HEK293 (cell line): ENCODE measurements at regions not wholly inside any gene's neighbourhood (a gene's known extent, or its start where the extent isn't known, plus 50 kb on each side); places are given as distances from the start of the nearest gene placed in this dataset.

Source experiments
- CTCF ChIA-PET: fragments of 350-600 bp; formaldehyde crosslinking; extraction: SDS; loops from one replicate; lab custom pipeline; 2021; ENCODE audit warnings: antibody characterized with exemption; lab: Yijun Ruan, JAX
- POLR2A ChIA-PET: fragments of 300-600 bp; formaldehyde crosslinking; extraction: SDS; loops from one replicate; lab custom pipeline; 2020; ENCODE audit warnings: antibody characterized with exemption, inconsistent platforms; lab: Yijun Ruan, JAX
- H3K27ac ChIP-seq: fragments of 200-500 bp; sonication (Bioruptor generic); 2 replicates; pipeline ENCODE4 v1.5.1; 2014; ENCODE audit warnings: low read depth, low read length, control low read depth, inconsistent platforms; ENCODE audit errors: extremely low read depth
- H3K36me3 ChIP-seq, 2 experiments: fragments of 200-500 bp in 1 of 2; sonication (Bioruptor generic) in 1 of 2; 1 replicate in 1 of 2; 2 replicates in 1 of 2; pipeline ENCODE4 v1.5.1; 2014 to 2017; ENCODE audit warnings: inconsistent platforms in 2 of 2, low read length in 2 of 2; ENCODE audit not compliant: control insufficient read depth in 2 of 2, insufficient read depth in 1 of 2
- H3K4me1 ChIP-seq: fragments of 200-500 bp; sonication (Bioruptor generic); 2 replicates; pipeline ENCODE4 v1.5.1; 2014; ENCODE audit warnings: mild to moderate bottlenecking, low read length, inconsistent platforms; ENCODE audit not compliant: control insufficient read depth, insufficient read depth
- H3K4me3 ChIP-seq: 2 replicates; pipeline ENCODE4 v1.5.1; 2011; ENCODE audit warnings: low read depth, mild to moderate bottlenecking, control low read depth, low read length, moderate library complexity
- H3K9me3 ChIP-seq: fragments of 200-500 bp; sonication (Bioruptor generic); 2 replicates; pipeline ENCODE4 v1.5.1; 2014; ENCODE audit warnings: low read depth, low read length, inconsistent platforms; ENCODE audit not compliant: control insufficient read depth, insufficient read depth
- EGR2 ChIP-seq: fragments of 450-650 bp; formaldehyde crosslinking; IDR thresholded peaks from 2 replicates; pipeline ENCODE4 v1.5.1; 2016; ENCODE audit warnings: low read depth, missing biosample characterization, missing genetic modification characterization
- GLIS1 ChIP-seq: fragments of 450-650 bp; formaldehyde crosslinking; IDR thresholded peaks from 2 replicates; pipeline ENCODE4 v1.5.1; 2016; ENCODE audit warnings: missing biosample characterization, missing genetic modification characterization
- HOXC10 ChIP-seq: sonication (generic); formaldehyde crosslinking; IDR thresholded peaks from 2 replicates; pipeline ENCODE4 v1.8.1; 2023; ENCODE audit warnings: mild to moderate bottlenecking, missing genetic modification reagents
- IKZF3 ChIP-seq: fragments of 450-650 bp; IDR thresholded peaks from 2 replicates; pipeline ENCODE4 v1.5.0; 2018; ENCODE audit warnings: missing biosample characterization, mild to moderate bottlenecking, missing genetic modification characterization, moderate library complexity
- MEIS1 ChIP-seq: sonication (generic); formaldehyde crosslinking; IDR thresholded peaks from 2 replicates; pipeline ENCODE4 v1.8.1; 2022; ENCODE audit warnings: missing genetic modification reagents, mild to moderate bottlenecking, borderline replicate concordance
- SALL2 ChIP-seq: fragments of 450-650 bp; formaldehyde crosslinking; IDR thresholded peaks from 2 replicates; pipeline ENCODE4 v1.5.0; 2017; ENCODE audit warnings: missing biosample characterization, mild to moderate bottlenecking, missing genetic modification characterization, borderline replicate concordance
- SCRT1 ChIP-seq: fragments of 450-650 bp; formaldehyde crosslinking; IDR thresholded peaks from 2 replicates; pipeline ENCODE4 v1.5.1; 2016; ENCODE audit warnings: missing biosample characterization, missing genetic modification characterization, borderline replicate concordance
- SP7 ChIP-seq: fragments of 450-650 bp; formaldehyde crosslinking; IDR thresholded peaks from 2 replicates; pipeline ENCODE4 v1.5.1; 2016; ENCODE audit warnings: missing biosample characterization, missing genetic modification characterization
- WT1 ChIP-seq: fragments of 450-650 bp; formaldehyde crosslinking; IDR thresholded peaks from 2 replicates; pipeline ENCODE4 v1.5.1; 2016; ENCODE audit warnings: missing biosample characterization, missing genetic modification characterization
- YY1 ChIP-seq: fragments of 450-650 bp; formaldehyde crosslinking; IDR thresholded peaks from 2 replicates; pipeline ENCODE4 v1.5.1; 2018; ENCODE audit warnings: missing biosample characterization, missing genetic modification characterization
- YY2 ChIP-seq: fragments of 450-650 bp; formaldehyde crosslinking; IDR thresholded peaks from 2 replicates; pipeline ENCODE4 v1.5.1; 2016; ENCODE audit warnings: missing biosample characterization, missing genetic modification characterization
- ZBTB1 ChIP-seq: fragments of 450-650 bp; formaldehyde crosslinking; IDR thresholded peaks from 2 replicates; pipeline ENCODE4 v1.5.1; 2016; ENCODE audit warnings: missing biosample characterization, missing genetic modification characterization
- ZBTB20 ChIP-seq: fragments of 450-650 bp; formaldehyde crosslinking; IDR thresholded peaks from 2 replicates; pipeline ENCODE4 v1.5.1; 2016; ENCODE audit warnings: missing biosample characterization, missing genetic modification characterization
- ZBTB21 ChIP-seq: fragments of 450-650 bp; formaldehyde crosslinking; IDR thresholded peaks from 2 replicates; pipeline ENCODE4 v1.5.1; 2017; ENCODE audit warnings: missing biosample characterization, missing genetic modification characterization
- ZBTB7A ChIP-seq: fragments of 450-650 bp; formaldehyde crosslinking; IDR thresholded peaks from 2 replicates; pipeline ENCODE4 v1.5.1; 2016; ENCODE audit warnings: low read depth, missing biosample characterization, missing genetic modification characterization
- ZFP37 ChIP-seq: fragments of 450-650 bp; formaldehyde crosslinking; IDR thresholded peaks from 2 replicates; pipeline ENCODE4 v1.5.1; 2016; ENCODE audit warnings: missing biosample characterization, missing genetic modification characterization
- ZIC2 ChIP-seq: fragments of 450-650 bp; formaldehyde crosslinking; IDR thresholded peaks from 2 replicates; pipeline ENCODE4 v1.5.1; 2016; ENCODE audit warnings: missing biosample characterization, missing genetic modification characterization
- ZNF138 ChIP-seq: fragments of 450-650 bp; formaldehyde crosslinking; IDR thresholded peaks from 2 replicates; pipeline ENCODE4 v1.5.1; 2016; ENCODE audit warnings: missing biosample characterization, missing genetic modification characterization, borderline replicate concordance
- ZNF184 ChIP-seq: fragments of 450-650 bp; IDR thresholded peaks from 2 replicates; pipeline ENCODE4 v1.5.1; 2018; ENCODE audit warnings: missing biosample characterization, mild to moderate bottlenecking, missing genetic modification characterization
- ZNF221 ChIP-seq: fragments of 450-650 bp; formaldehyde crosslinking; IDR thresholded peaks from 2 replicates; pipeline ENCODE4 v1.5.1; 2017; ENCODE audit warnings: missing biosample characterization, missing genetic modification characterization, borderline replicate concordance
- ZNF23 ChIP-seq: fragments of 450-650 bp; formaldehyde crosslinking; IDR thresholded peaks from 2 replicates; pipeline ENCODE4 v1.5.1; 2016; ENCODE audit warnings: missing biosample characterization, missing genetic modification characterization, borderline replicate concordance
- ZNF292 ChIP-seq: fragments of 450-650 bp; formaldehyde crosslinking; IDR thresholded peaks from 2 replicates; pipeline ENCODE4 v1.5.1; 2016; ENCODE audit warnings: low read depth, missing biosample characterization, missing genetic modification characterization, borderline replicate concordance
- ZNF514 ChIP-seq: fragments of 450-650 bp; formaldehyde crosslinking; IDR thresholded peaks from 2 replicates; pipeline ENCODE4 v1.5.1; 2016; ENCODE audit warnings: missing biosample characterization, missing genetic modification characterization
- ZNF629 ChIP-seq: fragments of 450-650 bp; formaldehyde crosslinking; IDR thresholded peaks from 2 replicates; pipeline ENCODE4 v1.5.1; 2017; ENCODE audit warnings: missing biosample characterization, missing genetic modification characterization
- ZNF76 ChIP-seq: fragments of 450-650 bp; formaldehyde crosslinking; IDR thresholded peaks from 2 replicates; pipeline ENCODE4; 2016; ENCODE audit warnings: low read depth, missing biosample characterization, missing genetic modification characterization, borderline replicate concordance
- ZXDB ChIP-seq: fragments of 450-650 bp; formaldehyde crosslinking; IDR thresholded peaks from 2 replicates; pipeline ENCODE4 v1.5.1; 2016; ENCODE audit warnings: missing biosample characterization, missing genetic modification characterization
- TF ChIP-seq, protein P1 (sequence below): fragments of 450-650 bp; formaldehyde crosslinking; IDR thresholded peaks from 2 replicates; pipeline ENCODE4 v1.5.1; 2016; ENCODE audit warnings: missing biosample characterization, missing genetic modification characterization, borderline replicate concordance
- TF ChIP-seq, protein P2 (sequence below): fragments of 450-650 bp; formaldehyde crosslinking; IDR thresholded peaks from 2 replicates; pipeline ENCODE4 v1.5.1; 2016; ENCODE audit warnings: missing biosample characterization, missing genetic modification characterization
- TF ChIP-seq, protein P3 (sequence below): fragments of 450-650 bp; IDR thresholded peaks from 2 replicates; pipeline ENCODE4 v1.5.1; 2018; ENCODE audit warnings: missing biosample characterization, mild to moderate bottlenecking, missing genetic modification characterization

DNA sequence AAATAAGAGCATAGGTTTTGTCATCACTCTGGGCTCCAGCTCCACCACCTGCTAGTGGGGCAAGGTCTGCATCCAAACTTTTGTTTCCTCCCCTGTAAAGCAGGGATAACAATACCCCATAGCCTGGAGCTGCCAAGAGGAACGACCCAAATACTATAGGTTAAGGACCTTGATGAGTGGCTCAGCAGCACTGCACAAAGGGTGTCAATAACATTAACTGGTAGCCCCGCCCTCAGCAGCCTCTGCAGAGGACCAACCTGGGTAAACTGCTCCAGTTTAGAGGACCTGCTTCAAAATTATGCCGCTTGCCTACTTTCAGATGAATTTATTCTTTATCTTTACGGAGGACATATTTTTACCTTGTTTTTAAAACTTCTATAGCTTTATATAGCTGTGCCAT is 65.8 kb upstream of the RIOK3 start:
- Histone ChIP-seq H3K36me3 (no peaks in the 10 kb centered on the region), H3K27ac (no peak overlapping the region), H3K9me3 (no peaks in the 10 kb centered on the region), H3K4me3 (no peak overlapping the region), H3K4me1 (no peaks in the 10 kb centered on the region)
- POLR2A ChIA-PET, result no interaction called here
- CTCF ChIA-PET, result interaction anchor here (0.6 to 1.2 kb wide), 3 partner anchors 9 to 24 kb away, joined by 3 to 7 read pairs (median 5); no protein-coding TSS in a partner anchor
- TF ChIP-seq MEIS1 (CRISPR knock-in tag) (no peak), YY2 (tag by site-specific recombination) (no peak), ZNF138 (tag by site-specific recombination) (no peak), YY1 (tag by site-specific recombination) (no peak), SCRT1 (no peak), ZFP37 (no peak), ZNF514 (no peak), SP7 (tag by site-specific recombination) (no peak), GLIS1 (tag by site-specific recombination) (no peak), ZIC2 (tag by site-specific recombination) (no peak)
- TF ChIP-seq, protein P1, sequence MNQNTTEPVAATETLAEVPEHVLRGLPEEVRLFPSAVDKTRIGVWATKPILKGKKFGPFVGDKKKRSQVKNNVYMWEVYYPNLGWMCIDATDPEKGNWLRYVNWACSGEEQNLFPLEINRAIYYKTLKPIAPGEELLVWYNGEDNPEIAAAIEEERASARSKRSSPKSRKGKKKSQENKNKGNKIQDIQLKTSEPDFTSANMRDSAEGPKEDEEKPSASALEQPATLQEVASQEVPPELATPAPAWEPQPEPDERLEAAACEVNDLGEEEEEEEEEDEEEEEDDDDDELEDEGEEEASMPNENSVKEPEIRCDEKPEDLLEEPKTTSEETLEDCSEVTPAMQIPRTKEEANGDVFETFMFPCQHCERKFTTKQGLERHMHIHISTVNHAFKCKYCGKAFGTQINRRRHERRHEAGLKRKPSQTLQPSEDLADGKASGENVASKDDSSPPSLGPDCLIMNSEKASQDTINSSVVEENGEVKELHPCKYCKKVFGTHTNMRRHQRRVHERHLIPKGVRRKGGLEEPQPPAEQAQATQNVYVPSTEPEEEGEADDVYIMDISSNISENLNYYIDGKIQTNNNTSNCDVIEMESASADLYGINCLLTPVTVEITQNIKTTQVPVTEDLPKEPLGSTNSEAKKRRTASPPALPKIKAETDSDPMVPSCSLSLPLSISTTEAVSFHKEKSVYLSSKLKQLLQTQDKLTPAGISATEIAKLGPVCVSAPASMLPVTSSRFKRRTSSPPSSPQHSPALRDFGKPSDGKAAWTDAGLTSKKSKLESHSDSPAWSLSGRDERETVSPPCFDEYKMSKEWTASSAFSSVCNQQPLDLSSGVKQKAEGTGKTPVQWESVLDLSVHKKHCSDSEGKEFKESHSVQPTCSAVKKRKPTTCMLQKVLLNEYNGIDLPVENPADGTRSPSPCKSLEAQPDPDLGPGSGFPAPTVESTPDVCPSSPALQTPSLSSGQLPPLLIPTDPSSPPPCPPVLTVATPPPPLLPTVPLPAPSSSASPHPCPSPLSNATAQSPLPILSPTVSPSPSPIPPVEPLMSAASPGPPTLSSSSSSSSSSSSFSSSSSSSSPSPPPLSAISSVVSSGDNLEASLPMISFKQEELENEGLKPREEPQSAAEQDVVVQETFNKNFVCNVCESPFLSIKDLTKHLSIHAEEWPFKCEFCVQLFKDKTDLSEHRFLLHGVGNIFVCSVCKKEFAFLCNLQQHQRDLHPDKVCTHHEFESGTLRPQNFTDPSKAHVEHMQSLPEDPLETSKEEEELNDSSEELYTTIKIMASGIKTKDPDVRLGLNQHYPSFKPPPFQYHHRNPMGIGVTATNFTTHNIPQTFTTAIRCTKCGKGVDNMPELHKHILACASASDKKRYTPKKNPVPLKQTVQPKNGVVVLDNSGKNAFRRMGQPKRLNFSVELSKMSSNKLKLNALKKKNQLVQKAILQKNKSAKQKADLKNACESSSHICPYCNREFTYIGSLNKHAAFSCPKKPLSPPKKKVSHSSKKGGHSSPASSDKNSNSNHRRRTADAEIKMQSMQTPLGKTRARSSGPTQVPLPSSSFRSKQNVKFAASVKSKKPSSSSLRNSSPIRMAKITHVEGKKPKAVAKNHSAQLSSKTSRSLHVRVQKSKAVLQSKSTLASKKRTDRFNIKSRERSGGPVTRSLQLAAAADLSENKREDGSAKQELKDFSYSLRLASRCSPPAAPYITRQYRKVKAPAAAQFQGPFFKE (tag by site-specific recombination), result no peak

DNA sequence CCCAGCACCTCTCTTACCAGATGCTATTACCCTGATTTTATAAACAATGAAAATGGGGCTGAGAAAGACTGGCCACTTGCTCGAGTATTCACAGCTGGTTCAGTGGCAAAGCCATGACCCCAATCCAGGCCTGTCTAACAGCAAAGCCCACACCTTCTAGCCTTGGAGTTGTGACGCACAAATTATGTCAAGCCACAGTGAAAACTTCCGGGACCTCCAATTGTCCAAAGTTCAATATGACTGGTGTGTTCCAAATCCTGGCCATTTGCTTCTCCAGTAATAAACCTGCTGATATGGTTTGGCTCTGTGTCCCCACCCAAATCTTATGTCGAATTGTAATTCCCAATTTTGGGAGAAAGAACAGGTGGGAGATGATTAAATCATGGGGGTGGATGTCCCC is 64.7 kb upstream of the RIOK3 start:
- Histone ChIP-seq H3K27ac (no peak overlapping the region), H3K9me3 (no peaks in the 10 kb centered on the region), H3K4me1 (no peaks in the 10 kb centered on the region), H3K4me3 (no peak overlapping the region), H3K36me3 (no peaks in the 10 kb centered on the region)
- CTCF ChIA-PET, result interaction anchor here (0.5 to 1.2 kb wide), 2 partner anchors 10 to 297 kb away, joined by 3 to 7 read pairs; no protein-coding TSS in a partner anchor
- POLR2A ChIA-PET, result interaction anchor here (0.6 kb wide), 1 partner anchor 297 kb away, joined by 3 read pairs; no protein-coding TSS in a partner anchor
- TF ChIP-seq WT1 (tag by site-specific recombination), result no peak
- TF ChIP-seq ZXDB (tag by site-specific recombination), result no peak
- no peak for TF ChIP-seq ZNF292 (tag by site-specific recombination)
- TF ChIP-seq ZNF23 (tag by site-specific recombination), result no peak
- TF ChIP-seq ZNF184 (tag by site-specific recombination), result no peak
- TF ChIP-seq ZNF629 (tag by site-specific recombination), result no peak
- no peak for TF ChIP-seq ZBTB1 (tag by site-specific recombination)
- no peak for TF ChIP-seq HOXC10 (CRISPR knock-in tag)
- no peak for TF ChIP-seq IKZF3 (tag by site-specific recombination)
- TF ChIP-seq EGR2 (tag by site-specific recombination), result no peak
- no peak for TF ChIP-seq ZNF76 (tag by site-specific recombination)
- TF ChIP-seq ZBTB21, result no peak
- TF ChIP-seq, protein P2, sequence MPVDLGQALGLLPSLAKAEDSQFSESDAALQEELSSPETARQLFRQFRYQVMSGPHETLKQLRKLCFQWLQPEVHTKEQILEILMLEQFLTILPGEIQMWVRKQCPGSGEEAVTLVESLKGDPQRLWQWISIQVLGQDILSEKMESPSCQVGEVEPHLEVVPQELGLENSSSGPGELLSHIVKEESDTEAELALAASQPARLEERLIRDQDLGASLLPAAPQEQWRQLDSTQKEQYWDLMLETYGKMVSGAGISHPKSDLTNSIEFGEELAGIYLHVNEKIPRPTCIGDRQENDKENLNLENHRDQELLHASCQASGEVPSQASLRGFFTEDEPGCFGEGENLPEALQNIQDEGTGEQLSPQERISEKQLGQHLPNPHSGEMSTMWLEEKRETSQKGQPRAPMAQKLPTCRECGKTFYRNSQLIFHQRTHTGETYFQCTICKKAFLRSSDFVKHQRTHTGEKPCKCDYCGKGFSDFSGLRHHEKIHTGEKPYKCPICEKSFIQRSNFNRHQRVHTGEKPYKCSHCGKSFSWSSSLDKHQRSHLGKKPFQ (tag by site-specific recombination), result no peak
- TF ChIP-seq, protein P3, sequence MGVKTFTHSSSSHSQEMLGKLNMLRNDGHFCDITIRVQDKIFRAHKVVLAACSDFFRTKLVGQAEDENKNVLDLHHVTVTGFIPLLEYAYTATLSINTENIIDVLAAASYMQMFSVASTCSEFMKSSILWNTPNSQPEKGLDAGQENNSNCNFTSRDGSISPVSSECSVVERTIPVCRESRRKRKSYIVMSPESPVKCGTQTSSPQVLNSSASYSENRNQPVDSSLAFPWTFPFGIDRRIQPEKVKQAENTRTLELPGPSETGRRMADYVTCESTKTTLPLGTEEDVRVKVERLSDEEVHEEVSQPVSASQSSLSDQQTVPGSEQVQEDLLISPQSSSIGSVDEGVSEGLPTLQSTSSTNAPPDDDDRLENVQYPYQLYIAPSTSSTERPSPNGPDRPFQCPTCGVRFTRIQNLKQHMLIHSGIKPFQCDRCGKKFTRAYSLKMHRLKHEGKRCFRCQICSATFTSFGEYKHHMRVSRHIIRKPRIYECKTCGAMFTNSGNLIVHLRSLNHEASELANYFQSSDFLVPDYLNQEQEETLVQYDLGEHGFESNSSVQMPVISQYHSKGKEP, result no peak
- TF ChIP-seq ZBTB7A (tag by site-specific recombination), result no peak
- TF ChIP-seq ZBTB20 (tag by site-specific recombination), result no peak
- no peak for TF ChIP-seq ZNF221 (tag by site-specific recombination)
- no peak for TF ChIP-seq SALL2 (tag by site-specific recombination)
